Fibroblast of pulmonary artery (primary cell): ENCODE measurements at regions not wholly inside any gene's neighbourhood (a gene's known extent, or its start where the extent isn't known, plus 50 kb on each side); places are given as distances from the start of the nearest gene placed in this dataset.

Source experiments
- DNase-seq: peaks from one replicate; pipeline ENCODE4 v3.0.0-alpha.2; 2010; ENCODE audit warnings: low read depth
- H3K4me3 ChIP-seq: replicated peaks from 2 replicates; pipeline ENCODE4 v1.5.1; 2011; ENCODE audit warnings: low read depth, mild to moderate bottlenecking, control low read depth, low read length, moderate library complexity
- CTCF ChIP-seq: IDR thresholded peaks from 2 replicates; pipeline ENCODE4 v1.5.1; 2011; ENCODE audit warnings: mild to moderate bottlenecking, control low read depth, low read length, inconsistent platforms; ENCODE audit errors: missing control alignments

DNA sequence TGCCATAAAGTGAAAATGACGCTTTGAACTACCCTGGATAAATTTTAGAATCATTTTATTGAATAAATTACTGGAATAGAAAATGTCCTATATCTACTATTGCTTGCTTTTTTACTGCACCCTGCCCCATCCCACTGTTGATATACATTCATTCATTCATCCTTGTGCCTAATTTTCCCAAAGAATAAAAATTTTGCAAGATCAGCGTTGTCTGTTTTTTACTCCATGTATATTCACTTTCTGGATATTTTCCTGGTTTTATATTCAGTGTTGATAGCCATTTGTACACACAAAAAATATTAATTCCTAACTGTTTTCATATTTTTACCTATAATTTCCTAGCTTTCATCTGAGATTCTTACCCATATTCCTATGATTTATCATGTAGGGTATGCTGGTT is 262.9 kb upstream of the MAGI2 start:
- no peak for DNase-seq
- H3K4me3 ChIP-seq, result no peak overlapping the region
- no peak for TF ChIP-seq CTCF

- H3K4me3 ChIP-seq, result no peak overlapping the region
- no peak for TF ChIP-seq CTCF
- DNase-seq, result no peak
Measured at GRCh38 chr7:79714081-79714480, 260.6 kb upstream of the MAGI2 start.

DNA sequence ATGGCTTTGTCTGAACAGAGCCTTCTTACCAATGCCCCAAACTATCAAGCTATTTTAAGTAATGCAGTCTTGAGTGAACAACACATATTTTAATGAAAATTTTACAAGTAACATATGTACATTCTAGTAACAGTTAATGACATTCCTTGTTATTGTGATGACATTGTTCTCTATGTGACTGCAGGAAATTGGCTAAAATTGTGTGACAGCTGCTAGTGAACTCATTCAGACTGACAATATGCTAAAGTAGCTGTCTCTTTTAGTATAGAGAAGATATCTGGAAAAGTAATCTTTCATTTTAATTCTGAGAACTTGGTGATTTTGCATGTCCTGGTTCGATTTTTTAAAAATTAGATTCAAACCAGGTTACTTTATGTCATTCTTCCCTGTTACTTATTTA is 259.8 kb upstream of the MAGI2 start:
- DNase-seq, result no peak
- no peak overlapping the region for H3K4me3 ChIP-seq
- TF ChIP-seq CTCF, result no peak

DNA sequence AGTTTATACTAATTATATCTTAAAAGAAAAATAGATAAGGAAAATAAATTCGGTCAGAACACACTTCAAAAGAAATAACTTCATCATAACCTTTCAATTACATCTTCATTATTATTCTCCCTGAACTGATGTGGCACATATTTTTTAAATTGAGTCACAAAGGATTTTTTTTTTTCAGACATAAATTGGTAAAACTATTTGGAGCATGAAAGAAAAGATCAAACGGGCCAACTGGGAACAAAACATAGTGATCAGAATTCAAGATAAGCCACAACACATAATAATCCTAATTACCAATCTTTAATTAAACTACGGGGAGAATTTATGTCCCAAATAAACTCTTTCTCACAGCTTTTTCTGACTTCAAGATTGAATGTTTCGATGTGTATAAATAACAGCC is 258.2 kb upstream of the MAGI2 start:
- DNase-seq, result no peak
- no peak for TF ChIP-seq CTCF
- H3K4me3 ChIP-seq, result no peak overlapping the region

GRCh38 chr7:79709574-79710409 is 256.3 kb upstream of the MAGI2 start:
- no peak for TF ChIP-seq CTCF
- peak; percentile 63 for DNase-seq

DNA sequence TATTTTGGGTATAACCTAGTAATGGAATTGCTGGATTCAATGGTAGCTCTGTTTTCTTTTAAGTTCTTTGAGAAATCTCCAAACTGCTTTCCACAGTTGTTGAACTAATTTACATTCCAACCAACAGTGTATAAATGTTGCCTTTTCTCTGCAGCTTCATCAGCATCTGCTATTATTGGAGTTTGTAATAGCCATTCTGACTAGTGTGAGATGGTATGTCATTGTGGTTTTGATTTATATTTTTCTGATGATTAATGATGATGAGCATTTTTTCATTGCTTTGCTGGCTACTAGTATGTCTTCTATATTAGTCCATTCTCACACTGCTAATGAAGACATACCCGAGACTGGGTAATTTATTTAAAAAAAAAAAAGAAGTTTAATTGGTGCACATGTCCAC is 248.6 kb upstream of the MAGI2 start:
- TF ChIP-seq CTCF, result no peak
- no peak for DNase-seq
- no peak overlapping the region for H3K4me3 ChIP-seq

More at GRCh38 chr7:79709574-79710409, 256.3 kb upstream of the MAGI2 start:
- no peak overlapping the region for H3K4me3 ChIP-seq

DNA sequence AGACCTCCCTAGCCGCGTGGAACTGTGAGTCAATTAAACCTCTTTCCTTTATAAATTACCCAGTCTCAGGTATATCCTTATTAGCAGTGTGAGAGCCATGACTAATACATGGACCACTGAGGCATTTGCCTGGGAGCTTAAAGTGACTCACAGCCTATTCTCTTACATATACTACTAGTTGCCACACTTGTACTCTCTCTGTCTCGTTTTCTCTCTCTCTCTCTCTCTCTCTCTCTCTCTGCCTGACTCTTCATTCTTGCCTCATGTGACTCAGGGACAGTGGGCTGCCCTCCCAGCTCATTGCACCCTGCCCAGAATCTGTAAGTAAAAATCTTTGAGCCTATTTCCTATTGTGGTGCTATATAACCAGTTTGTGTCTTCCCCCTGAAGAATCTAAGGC is 238.5 kb upstream of the MAGI2 start:
- no peak for TF ChIP-seq CTCF
- H3K4me3 ChIP-seq, result no peak overlapping the region
- peak; percentile 73 for DNase-seq
